Prostate gland (tissue), 2 donors: ENCODE measurements at regions not wholly inside any gene's neighbourhood (a gene's known extent, or its start where the extent isn't known, plus 50 kb on each side); places are given as distances from the start of the nearest gene placed in this dataset.

ENCODE experiments used
- CTCF ChIP-seq, 4 experiments: fragments of 200-600 bp in 2 of 4; fragments of 450-650 bp in 2 of 4; sonication (generic) in 2 of 4; IDR thresholded peaks; 1 replicate in 3 of 4; 2 replicates in 1 of 4; pipeline ENCODE4 v1.5.1; 2016 to 2019; ENCODE audit warnings: antibody characterized with exemption in 4 of 4, mild to moderate bottlenecking in 2 of 4, moderate library complexity in 2 of 4
- POLR2A ChIP-seq: fragments of 450-650 bp; IDR thresholded peaks from one replicate; pipeline ENCODE4 v1.6.1; 2016; ENCODE audit warnings: antibody characterized with exemption, mild to moderate bottlenecking
- POLR2AphosphoS5 ChIP-seq: sonication (generic); formaldehyde crosslinking; IDR thresholded peaks from one replicate; pipeline ENCODE4 v1.6.1; 2017; ENCODE audit warnings: antibody characterized with exemption

- no peak for TF ChIP-seq CTCF (IDR thresholded peaks at IDR 0.05)
- no peak for TF ChIP-seq POLR2A
- TF ChIP-seq POLR2AphosphoS5 = no peak
Observed at GRCh38 chr4:159428293-159428692, 325.4 kb downstream of the RAPGEF2 start.
